Endodermal cell (in vitro differentiated cells): ENCODE measurements at regions not wholly inside any gene's neighbourhood (a gene's known extent, or its start where the extent isn't known, plus 50 kb on each side); places are given as distances from the start of the nearest gene placed in this dataset.
A peak's percentile ranks its signal among the peaks of the same experiment; 100 is the strongest.
"Not testable (repeated sequence)": the region's sequence is repeated elsewhere in the genome, so short reads cannot be mapped to it uniquely, and the experiment has no call there.

ENCODE experiments used
- DNase-seq: peaks from one replicate; pipeline ENCODE4 v3.0.0-alpha.2; 2017
- H3K27ac ChIP-seq: 2 replicates; pipeline ENCODE4 v1.5.1; 2013; ENCODE audit warnings: mild to moderate bottlenecking, low read depth, low read length, moderate library complexity
- H3K27me3 ChIP-seq: 2 replicates; pipeline ENCODE4 v1.6.1; 2013; ENCODE audit warnings: mild to moderate bottlenecking, low read length, moderate library complexity; ENCODE audit not compliant: insufficient read depth, control insufficient read depth, poor library complexity, severe bottlenecking
- H3K36me3 ChIP-seq: 2 replicates; pipeline ENCODE4 v1.7.0; 2013; ENCODE audit warnings: mild to moderate bottlenecking, low read length, moderate library complexity; ENCODE audit not compliant: control insufficient read depth, insufficient read depth
- H3K4me1 ChIP-seq: one replicate; pipeline ENCODE4 v1.7.0; 2013; ENCODE audit warnings: low read length; ENCODE audit not compliant: control insufficient read depth, insufficient read depth
- H3K4me3 ChIP-seq: 2 replicates; pipeline ENCODE4 v1.5.1; 2013; ENCODE audit warnings: mild to moderate bottlenecking, low read length, moderate library complexity
- H3K9ac ChIP-seq: 2 replicates; pipeline ENCODE4 v1.6.1; 2013; ENCODE audit warnings: mild to moderate bottlenecking, low read length, moderate library complexity; ENCODE audit not compliant: poor library complexity, severe bottlenecking; ENCODE audit errors: extremely low read depth
- H3K9me3 ChIP-seq: 2 replicates; pipeline ENCODE4 v1.6.1; 2013; ENCODE audit warnings: mild to moderate bottlenecking, low read length, moderate library complexity; ENCODE audit not compliant: control insufficient read depth
- H3K27ac Mint-ChIP-seq: 2 replicates; pipeline ENCODE4 v1.8.0; 2020; ENCODE audit warnings: mixed read lengths
- H3K27me3 Mint-ChIP-seq: 2 replicates; pipeline ENCODE4 v1.8.0; 2021; ENCODE audit warnings: mild to moderate bottlenecking, mixed read lengths; ENCODE audit not compliant: insufficient read depth
- H3K36me3 Mint-ChIP-seq: 2 replicates; pipeline ENCODE4 v1.8.0; 2020; ENCODE audit warnings: low read depth, mixed read lengths
- H3K4me1 Mint-ChIP-seq: 2 replicates; pipeline ENCODE4 v1.8.0; 2020; ENCODE audit warnings: mixed read lengths
- H3K4me3 Mint-ChIP-seq: 2 replicates; pipeline ENCODE4 v1.8.0; 2020; ENCODE audit warnings: mild to moderate bottlenecking, moderate library complexity, mixed read lengths
- H3K9me3 Mint-ChIP-seq: 2 replicates; pipeline ENCODE4 v1.8.0; 2020; ENCODE audit warnings: mild to moderate bottlenecking, mixed read lengths
- CTCF ChIP-seq: fragments of 200-600 bp; sonication (generic); conservative IDR thresholded peaks from 2 replicates; pipeline ENCODE4 v1.5.0; 2021; ENCODE audit warnings: antibody characterized with exemption, mild to moderate bottlenecking
- WGBS, 2 experiments: methylation state at CpG; one replicate each; pipeline versions ENCODE4 v1.1.5 to v1.1.7; 2013; ENCODE audit warnings: missing lambda C conversion rate in 2 of 2, mixed read lengths in 1 of 2; ENCODE audit not compliant: insufficient coverage in 1 of 2, insufficient read length in 1 of 2; 5-methylcytosine and 5-hydroxymethylcytosine counted together

DNA sequence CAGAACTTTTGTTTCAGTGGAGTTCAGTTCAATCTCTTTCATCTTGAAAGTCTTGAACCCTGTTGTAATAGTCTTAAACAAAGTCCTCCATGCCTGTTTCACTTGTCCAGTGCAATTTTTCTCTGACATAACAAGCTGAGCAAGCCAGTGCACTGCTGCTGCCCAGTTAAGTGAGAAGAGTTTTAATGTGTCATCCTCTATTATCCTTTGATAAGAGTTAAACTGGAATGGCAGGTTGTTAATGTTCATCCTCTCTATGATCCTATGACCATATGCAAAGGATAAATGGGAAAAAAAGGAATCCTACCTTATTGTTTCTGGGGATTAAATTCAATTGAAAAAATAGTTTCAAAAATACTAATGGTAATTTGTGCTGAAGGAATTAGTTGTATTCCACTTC is 197.5 kb downstream of the FRK start:
- H3K27ac Mint-ChIP-seq, result no peak overlapping the region

DNA sequence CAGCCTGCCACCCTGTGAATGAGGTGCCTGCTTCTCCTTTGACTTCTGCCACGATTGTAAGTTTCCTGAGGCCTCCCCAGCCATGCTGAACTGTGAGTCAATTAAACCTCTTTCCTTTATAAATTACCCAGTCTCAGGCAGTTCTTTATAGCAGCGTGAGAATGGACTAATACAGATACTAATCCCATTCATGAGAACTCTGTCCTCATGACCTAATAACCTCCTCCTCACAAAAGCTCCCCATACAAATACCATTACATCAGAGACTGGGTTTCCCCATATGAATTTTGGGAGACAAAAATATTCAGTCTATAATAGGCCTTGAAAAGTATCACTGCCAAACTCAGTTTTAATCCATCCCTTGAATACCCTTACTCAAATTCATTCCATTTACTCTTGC is 199.0 kb downstream of the FRK start:
- H3K36me3 Mint-ChIP-seq, H3K4me3 Mint-ChIP-seq, H3K4me1 Mint-ChIP-seq, H3K27ac ChIP-seq, H3K27ac Mint-ChIP-seq, H3K4me3 ChIP-seq, H3K4me1 ChIP-seq, DNase-seq, H3K36me3 ChIP-seq, H3K9me3 ChIP-seq, H3K27me3 ChIP-seq, H3K27me3 Mint-ChIP-seq, H3K9ac ChIP-seq: not testable (repeated sequence)
- WGBS, 2 experiments, result 84 to 95% methylated on average over 2 of the region's 2 CpGs
- peaks cover 15% of the 10 kb centered on the region for H3K9me3 Mint-ChIP-seq

More for the DNA sequence above, 197.5 kb downstream of the FRK start:
- Histone ChIP-seq H3K27me3 (no peaks in the 10 kb centered on the region), H3K9me3 (peaks cover 5% of the 10 kb centered on the region), H3K4me1 (no peaks in the 10 kb centered on the region), H3K36me3 (no peaks in the 10 kb centered on the region), H3K9ac (no peak overlapping the region), H3K27ac (no peak overlapping the region), H3K4me3 (no peak overlapping the region)
- no peak for DNase-seq
- Mint-ChIP-seq H3K4me3 (no peak overlapping the region), H3K9me3 (peaks cover 7% of the 10 kb centered on the region), H3K27me3 (no peaks in the 10 kb centered on the region), H3K4me1 (no peaks in the 10 kb centered on the region), H3K36me3 (no peaks in the 10 kb centered on the region)
- TF ChIP-seq CTCF, result no peak

DNA sequence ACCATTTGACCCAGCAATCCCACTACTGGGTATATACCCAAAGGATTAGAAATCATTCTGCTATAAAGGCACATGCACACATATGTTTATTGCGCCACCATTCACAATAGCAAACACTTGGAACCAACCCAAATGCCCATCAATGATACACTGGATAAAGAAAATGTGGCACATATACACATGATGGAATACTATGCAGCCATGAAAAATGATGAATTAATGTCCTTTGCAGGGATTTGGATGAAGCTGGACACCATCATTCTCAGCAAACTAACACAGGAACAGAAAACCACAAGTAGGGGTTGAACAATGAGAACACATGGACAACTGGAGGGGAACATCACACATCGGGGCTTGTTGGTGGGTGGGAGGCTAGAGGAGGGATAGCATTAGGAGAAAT is 201.1 kb downstream of the FRK start:
- WGBS, 2 experiments, result 94 to 100% methylated on average over 2 of the region's 2 CpGs
- not testable (repeated sequence) for H3K27me3 ChIP-seq, H3K27ac ChIP-seq, H3K36me3 Mint-ChIP-seq, H3K4me3 ChIP-seq, H3K4me3 Mint-ChIP-seq, DNase-seq, H3K4me1 ChIP-seq, H3K9ac ChIP-seq, H3K27ac Mint-ChIP-seq, H3K36me3 ChIP-seq, H3K4me1 Mint-ChIP-seq, H3K27me3 Mint-ChIP-seq
- H3K9me3 ChIP-seq, result peaks cover 12% of the 10 kb centered on the region
- peaks cover 34% of the 10 kb centered on the region for H3K9me3 Mint-ChIP-seq

- Mint-ChIP-seq H3K4me1 (no peaks in the 10 kb centered on the region), H3K36me3 (no peaks in the 10 kb centered on the region), H3K9me3 (peaks cover 53% of the 10 kb centered on the region), H3K27ac (no peak overlapping the region), H3K27me3 (peaks cover 2% of the 10 kb centered on the region), H3K4me3 (no peak overlapping the region)
- Histone ChIP-seq H3K27me3 (no peaks in the 10 kb centered on the region), H3K36me3 (no peaks in the 10 kb centered on the region), H3K4me3 (peak overlapping the region; percentile 50), H3K27ac (no peak overlapping the region), H3K9me3 (peaks cover 22% of the 10 kb centered on the region), H3K9ac (no peak overlapping the region), H3K4me1 (no peaks in the 10 kb centered on the region)
- no peak for TF ChIP-seq CTCF
- 95 to 96% methylated on average over 16 to 34 of the region's 34 CpGs for WGBS, 2 experiments
- DNase-seq, result no peak
Observed at GRCh38 chr6:115854866-115855665, 205.6 kb downstream of the FRK start.
